ENCODE measurements at regions not wholly inside any gene's neighbourhood (a gene's known extent, or its start where the extent isn't known, plus 50 kb on each side); places are given as distances from the start of the nearest gene placed in this dataset.

- Histone ChIP-seq H3K9me2 (ENCODE audit: insufficient read depth) (no peaks in the 10 kb centered on the region), H2AFZ (no peak overlapping the region), H3K9me3 (ENCODE audit: insufficient read depth, low read depth) (no peaks in the 10 kb centered on the region), H4K20me1 (ENCODE audit: insufficient read depth) (no peaks in the 10 kb centered on the region), H3K4me2 (no peak overlapping the region), H3K4me1 (replicated peaks; ENCODE audit: insufficient read depth) (no peaks in the 10 kb centered on the region), H3K79me2 (ENCODE audit: low read depth) (no peaks in the 10 kb centered on the region), H3K36me3 (ENCODE audit: low read depth) (no peaks in the 10 kb centered on the region), H3F3A (ENCODE audit: insufficient read depth, low read depth) (no peaks in the 10 kb centered on the region), H3K27me3 (ENCODE audit: insufficient read depth, low read depth) (no peaks in the 10 kb centered on the region), H3K27ac (no peak overlapping the region), H3K4me3 (no peak overlapping the region)
- POLR2A ChIA-PET (ENCODE audit: unreplicated experiment) = no interaction called here
- CTCF ChIA-PET = no interaction called here
- no peak for TF ChIP-seq CTCF (conservative IDR thresholded peaks at IDR 0.05)
- TF ChIP-seq EZH2 (IDR thresholded peaks at IDR 0.05; ENCODE audit: low read depth) = no peak
- BruUV-seq (replicated peaks) = no TSS peak
- intact Hi-C loops (cut with micrococcal nuclease; ENCODE audit: unreplicated experiment) = no loop called here
- no peak for DNase-seq
Measured at GRCh38 chr5:111602817-111603445, 90.6 kb upstream of the STARD4 start.

DNA sequence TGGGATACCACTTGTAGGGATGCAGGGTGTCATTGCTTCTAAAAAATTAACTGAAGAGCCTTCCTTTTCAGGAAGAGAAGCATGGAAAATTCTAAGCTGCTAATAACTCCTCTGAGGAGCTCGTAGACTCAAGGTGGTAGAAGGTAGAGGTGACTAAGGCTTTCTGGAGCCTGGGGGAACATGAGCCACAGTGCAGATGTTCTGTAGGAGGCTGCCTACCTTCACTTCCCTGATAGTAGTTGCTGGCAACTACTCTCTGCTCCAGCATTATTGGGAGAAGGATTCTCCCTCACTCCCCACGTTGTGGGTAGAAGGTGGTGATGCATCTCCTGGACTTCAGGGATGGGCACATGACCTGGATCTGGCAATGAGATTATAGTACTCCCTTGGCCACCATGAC, 86.7 kb upstream of the STARD4 start:
- Histone ChIP-seq H2AFZ (no peak overlapping the region), H3K4me3 (no peak overlapping the region), H3K4me2 (no peak overlapping the region), H4K20me1 (ENCODE audit: insufficient read depth) (no peaks in the 10 kb centered on the region), H3K9me2 (ENCODE audit: insufficient read depth) (no peaks in the 10 kb centered on the region), H3K4me1 (replicated peaks; ENCODE audit: insufficient read depth) (no peaks in the 10 kb centered on the region), H3K27me3 (ENCODE audit: insufficient read depth, low read depth) (no peaks in the 10 kb centered on the region), H3K36me3 (ENCODE audit: low read depth) (no peaks in the 10 kb centered on the region), H3K79me2 (ENCODE audit: low read depth) (no peaks in the 10 kb centered on the region), H3F3A (ENCODE audit: insufficient read depth, low read depth) (no peaks in the 10 kb centered on the region), H3K27ac (no peak overlapping the region), H3K9me3 (ENCODE audit: insufficient read depth, low read depth) (no peaks in the 10 kb centered on the region)
- TF ChIP-seq EZH2 (IDR thresholded peaks at IDR 0.05; ENCODE audit: low read depth) = no peak
- TF ChIP-seq CTCF (conservative IDR thresholded peaks at IDR 0.05) = no peak
- intact Hi-C loops (cut with micrococcal nuclease; ENCODE audit: unreplicated experiment) = no loop called here
- CTCF ChIA-PET = no interaction called here
- no peak for DNase-seq
- POLR2A ChIA-PET (ENCODE audit: unreplicated experiment) = no interaction called here
- BruUV-seq (replicated peaks) = no TSS peak

DNA sequence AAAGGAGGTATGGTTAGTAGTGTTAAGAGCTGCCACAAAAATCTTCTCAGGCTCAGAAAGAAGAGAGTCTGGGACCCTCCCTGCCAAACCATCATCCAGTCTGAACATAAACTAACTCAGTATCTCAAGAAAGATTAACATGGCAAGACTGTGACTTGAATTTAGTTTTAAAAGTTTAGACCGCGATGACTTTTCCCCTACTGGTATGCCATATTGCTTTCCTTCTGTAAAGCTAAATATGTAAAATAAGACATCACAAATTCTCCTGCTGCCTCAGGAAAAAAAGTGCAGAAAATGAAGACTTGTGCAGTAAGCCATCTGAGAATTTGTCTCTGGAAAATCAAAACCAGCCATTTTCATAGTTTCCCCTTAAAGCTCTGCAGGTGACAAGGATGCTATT, 85.2 kb upstream of the STARD4 start:
- Histone ChIP-seq H3K36me3 (ENCODE audit: low read depth) (no peaks in the 10 kb centered on the region), H3K27me3 (ENCODE audit: insufficient read depth, low read depth) (no peaks in the 10 kb centered on the region), H2AFZ (no peak overlapping the region), H4K20me1 (ENCODE audit: insufficient read depth) (no peaks in the 10 kb centered on the region), H3K4me1 (replicated peaks; ENCODE audit: insufficient read depth) (no peaks in the 10 kb centered on the region), H3F3A (ENCODE audit: insufficient read depth, low read depth) (no peaks in the 10 kb centered on the region), H3K27ac (no peak overlapping the region), H3K9me3 (ENCODE audit: insufficient read depth, low read depth) (no peaks in the 10 kb centered on the region), H3K4me3 (no peak overlapping the region), H3K79me2 (ENCODE audit: low read depth) (no peaks in the 10 kb centered on the region), H3K4me2 (no peak overlapping the region), H3K9me2 (ENCODE audit: insufficient read depth) (no peaks in the 10 kb centered on the region)
- POLR2A ChIA-PET (ENCODE audit: unreplicated experiment) = no interaction called here
- no peak for DNase-seq
- CTCF ChIA-PET = no interaction called here
- no TSS peak for BruUV-seq (replicated peaks)
- TF ChIP-seq CTCF (conservative IDR thresholded peaks at IDR 0.05) = no peak
- TF ChIP-seq EZH2 (IDR thresholded peaks at IDR 0.05; ENCODE audit: low read depth) = no peak
- intact Hi-C loops (cut with micrococcal nuclease; ENCODE audit: unreplicated experiment) = no loop called here
